GM12878 (cell line): ENCODE measurements at regions not wholly inside any gene's neighbourhood (a gene's known extent, or its start where the extent isn't known, plus 50 kb on each side); places are given as distances from the start of the nearest gene placed in this dataset.

Experiments used
- ATAC-seq: fragments of 200-7000 bp; cut with Tn5 transposase; 3 replicates; pipeline ENCODE4 v1.9.1; 2020; ENCODE audit warnings: mild to moderate bottlenecking, moderate library complexity
- BruUV-seq: library from RNA; stranded (reverse); fragments of 400-500 nt; replicated peaks from 2 replicates; lab custom pipeline; 2021; lab: Mats Ljungman, UMichigan
- CTCF ChIA-PET: fragments of 300-600 bp; sonication (Branson Sonifier 250); formaldehyde crosslinking; extraction: SDS; loops from one replicate; lab custom pipeline; 2021; ENCODE audit warnings: inconsistent platforms; lab: Yijun Ruan, JAX
- POLR2A ChIA-PET: fragments of 350-600 bp; formaldehyde crosslinking; extraction: SDS; loops from one replicate; lab custom pipeline; 2021; ENCODE audit warnings: inconsistent platforms; lab: Charles Lee
- RAD21 ChIA-PET: fragments of 300-600 bp; sonication (Branson Sonifier 250); formaldehyde crosslinking; loops from one replicate; lab custom pipeline; 2023; ENCODE audit warnings: antibody characterized with exemption; ENCODE audit not compliant: unreplicated experiment; lab: Charles Lee
- SMC1A ChIA-PET: fragments of 300-600 bp; sonication (Branson Sonifier 250); formaldehyde crosslinking; loops from one replicate; lab custom pipeline; 2023; ENCODE audit not compliant: unreplicated experiment, uncharacterized antibody; lab: Charles Lee
- DNase-seq: peaks from one replicate; pipeline ENCODE4 v3.0.0-alpha.2; 2011; ENCODE audit warnings: low read depth, low spot score
- FAIRE-seq: peaks from 3 replicates; lab custom pipeline; 2011; peaks lifted over from hg19 to GRCh38; lab: Jason Lieb, UNC
- H2AFZ ChIP-seq: 2 replicates; pipeline ENCODE4 v1.6.0; 2011; ENCODE audit warnings: low read depth, low read length, control low read depth; ENCODE audit not compliant: control insufficient read depth
- H3K27ac ChIP-seq: 2 replicates; pipeline ENCODE4 v1.5.1; 2011; ENCODE audit warnings: control low read depth; ENCODE audit not compliant: control insufficient read depth, insufficient read depth
- H3K27me3 ChIP-seq, 2 experiments: replicated peaks in 1 of 2; 2 replicates each; pipeline versions ENCODE4 v1.6.0 to v1.6.1; 2011; ENCODE audit warnings: low read length in 1 of 2; ENCODE audit not compliant: control insufficient read depth in 2 of 2, insufficient read depth in 2 of 2
- H3K36me3 ChIP-seq, 2 experiments: 2 replicates each; pipeline ENCODE4 v1.5.1; 2011; ENCODE audit warnings: low read length in 1 of 2; ENCODE audit not compliant: control insufficient read depth in 2 of 2, insufficient read depth in 2 of 2
- H3K4me1 ChIP-seq: 2 replicates; pipeline ENCODE4 v1.6.1; 2011; ENCODE audit warnings: mild to moderate bottlenecking, low read length, moderate library complexity, mixed read lengths; ENCODE audit not compliant: control insufficient read depth, insufficient read depth
- H3K4me2 ChIP-seq: 2 replicates; pipeline ENCODE4 v1.6.0; 2011; ENCODE audit warnings: control low read depth; ENCODE audit not compliant: control insufficient read depth, insufficient read depth
- H3K4me3 ChIP-seq: fragments of 200-600 bp; sonication (generic); 2 replicates; pipeline ENCODE4 v1.5.1; 2016
- H3K79me2 ChIP-seq: 2 replicates; pipeline ENCODE4 v1.6.0; 2011; ENCODE audit warnings: low read length; ENCODE audit not compliant: control insufficient read depth, insufficient read depth
- H3K9ac ChIP-seq: 2 replicates; pipeline ENCODE4 v1.8.0; 2011; ENCODE audit warnings: low read length, control low read depth, mixed read lengths; ENCODE audit not compliant: control insufficient read depth, insufficient read depth
- H3K9me3 ChIP-seq: replicated peaks from 3 replicates; pipeline ENCODE4 v1.5.1; 2011; ENCODE audit warnings: mild to moderate bottlenecking, low read length; ENCODE audit not compliant: control insufficient read depth, insufficient read depth
- H4K20me1 ChIP-seq: 2 replicates; pipeline ENCODE4 v1.6.0; 2011; ENCODE audit not compliant: control insufficient read depth, insufficient read depth
- BRCA1 ChIP-seq: IDR thresholded peaks from 2 replicates; pipeline ENCODE4 v1.6.1; 2011; ENCODE audit warnings: low read depth, low read length, improper control_type of control experiment
- GABPA ChIP-seq: IDR thresholded peaks from 2 replicates; pipeline ENCODE4 v1.6.1; 2014; ENCODE audit warnings: antibody characterized with exemption, low read depth, mild to moderate bottlenecking, inconsistent platforms
- LARP7 ChIP-seq: fragments of 450-650 bp; IDR thresholded peaks from 2 replicates; pipeline ENCODE4 v1.6.1; 2017; ENCODE audit warnings: mild to moderate bottlenecking
- NBN ChIP-seq: fragments of 450-650 bp; IDR thresholded peaks from 2 replicates; pipeline ENCODE4 v1.6.1; 2016
- NFXL1 ChIP-seq: fragments of 450-650 bp; IDR thresholded peaks from 2 replicates; pipeline ENCODE4 v1.6.1; 2017; ENCODE audit warnings: antibody characterized with exemption, mild to moderate bottlenecking, borderline replicate concordance
- NRF1 ChIP-seq: conservative IDR thresholded peaks from 2 replicates; pipeline ENCODE4 v1.6.1; 2011; ENCODE audit warnings: mild to moderate bottlenecking, low read depth, low read length, improper control_type of control experiment
- SUPT20H ChIP-seq: IDR thresholded peaks from 2 replicates; pipeline ENCODE4 v1.6.1; 2011; ENCODE audit warnings: low read depth, mild to moderate bottlenecking, low read length, moderate library complexity, borderline replicate concordance; ENCODE audit not compliant: control insufficient read depth
- ZNF217 ChIP-seq: fragments of 450-650 bp; IDR thresholded peaks from 2 replicates; pipeline ENCODE4 v1.6.1; 2017; ENCODE audit warnings: antibody characterized with exemption, mild to moderate bottlenecking
- WGBS: methylation state at CpG from one replicate; pipeline ENCODE4 v1.1.6; 2016; ENCODE audit warnings: low lambda C conversion rate; ENCODE audit not compliant: insufficient replicate concordance, insufficient coverage; ENCODE audit errors: missing lambda C conversion rate; 5-methylcytosine and 5-hydroxymethylcytosine counted together
- in situ Hi-C: fragments of 300-500 bp; cut with MboI; formaldehyde crosslinking; loops from 9 replicates; pipeline ENCODE4 v1.14.3; 2018; ENCODE audit warnings: mixed read lengths
- intact Hi-C: fragments of 100-400 bp; cut with micrococcal nuclease; formaldehyde crosslinking; loops from one replicate; pipeline ENCODE4 v1.14.2; 2022; ENCODE audit not compliant: unreplicated experiment
- TF ChIP-seq, protein P1 (sequence below): fragments of 450-650 bp; IDR thresholded peaks from 2 replicates; pipeline ENCODE4 v1.6.1; 2016; ENCODE audit warnings: mild to moderate bottlenecking, moderate library complexity, borderline replicate concordance
- TF ChIP-seq, protein P2 (sequence below): fragments of 450-650 bp; IDR thresholded peaks from 2 replicates; pipeline ENCODE4 v1.6.1; 2016; ENCODE audit warnings: mild to moderate bottlenecking
- TF ChIP-seq, protein P3 (sequence below): IDR thresholded peaks from 2 replicates; pipeline ENCODE4 v1.6.1; 2012; ENCODE audit warnings: low read depth, low read length, improper control_type of control experiment

DNA sequence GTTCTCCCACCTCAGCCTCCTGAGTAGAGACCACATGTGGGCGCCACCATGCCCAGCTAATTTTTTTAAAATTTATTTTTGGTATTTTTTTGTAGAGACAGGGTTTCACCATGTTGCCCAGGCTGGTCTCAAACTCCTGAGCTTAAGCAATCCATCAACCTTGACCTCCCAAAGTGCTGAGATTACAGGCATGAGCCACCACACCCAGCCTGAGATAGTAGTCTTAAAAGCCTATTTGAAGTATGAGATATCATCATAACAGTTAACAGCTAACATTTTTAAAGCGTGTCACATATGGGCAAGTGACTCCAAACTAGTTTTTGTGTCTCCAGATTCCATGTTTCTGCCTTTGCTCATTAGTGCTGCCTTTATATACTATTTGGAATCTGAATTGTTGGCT is 74.6 kb upstream of the WSCD2 start (continued):
- no peak for TF ChIP-seq ZNF217

DNA sequence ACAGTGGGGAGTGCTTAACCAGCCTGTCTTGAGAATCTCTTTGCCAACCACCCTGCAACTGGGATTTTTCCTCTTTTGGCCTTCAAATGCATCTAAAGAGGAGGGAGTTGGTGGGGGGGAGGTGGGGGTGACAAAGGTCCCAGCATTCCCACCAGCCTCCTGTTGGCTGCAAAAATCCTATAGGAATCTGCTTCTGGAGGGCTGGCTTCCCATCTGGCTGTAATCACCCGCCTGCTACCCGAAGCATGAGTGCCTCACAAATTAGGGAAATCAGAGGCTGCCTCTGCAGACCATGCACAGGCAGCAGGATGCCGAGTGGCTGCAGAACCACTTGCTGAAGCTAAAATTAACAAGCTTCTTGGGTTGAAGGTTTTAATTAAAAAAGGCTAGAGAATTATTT is 73.9 kb upstream of the WSCD2 start:
- Histone ChIP-seq H3K4me3 (no peak overlapping the region), H3K79me2 (no peaks in the 10 kb centered on the region), H3K27me3 (peaks cover 0 to 4% of the 10 kb centered on the region in 2 experiments), H3K9ac (no peak overlapping the region), H3K9me3 (no peaks in the 10 kb centered on the region), H3K27ac (no peak overlapping the region), H3K4me1 (no peaks in the 10 kb centered on the region; the same call in 1 of the 2 replicates), H3K36me3 (no peaks in the 10 kb centered on the region), H3K4me2 (no peak overlapping the region), H4K20me1 (no peaks in the 10 kb centered on the region), H2AFZ (no peak overlapping the region)
- no TSS peak for BruUV-seq
- ChIA-PET POLR2A (no interaction called here), CTCF (no interaction called here), RAD21 (no interaction called here), SMC1A (no interaction called here)
- in situ Hi-C loops = no loop called here
- FAIRE-seq = no peak
- DNase-seq = no peak
- no peak for TF ChIP-seq GABPA
- TF ChIP-seq BRCA1 = no peak
- ATAC-seq = no peak
- intact Hi-C loops = no loop called here
- 28% methylated on average over 3 of the region's 3 CpGs for WGBS

DNA sequence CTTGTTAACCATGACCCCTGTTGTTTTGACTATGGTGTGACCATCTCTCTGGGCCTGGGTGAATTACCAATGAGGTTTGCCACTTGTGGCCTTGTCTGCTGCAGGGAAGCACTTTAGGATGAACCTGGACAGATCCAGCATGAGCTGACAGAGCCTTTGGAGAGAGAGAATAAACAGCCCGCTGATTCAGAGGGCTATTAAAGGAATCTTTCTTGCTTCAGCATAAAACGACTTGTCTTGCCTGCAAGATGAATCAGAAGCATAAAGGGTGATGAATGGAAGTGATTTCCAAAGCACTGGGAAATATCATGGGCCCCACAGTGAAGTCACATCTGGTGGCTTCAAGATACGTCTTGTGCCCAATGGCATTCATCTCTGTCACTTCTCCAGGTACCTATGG is 69.0 kb upstream of the WSCD2 start:
- ChIA-PET SMC1A (no interaction called here), POLR2A (no interaction called here), RAD21 (no interaction called here), CTCF (no interaction called here)
- no peak overlapping the region for H3K9ac ChIP-seq
- H3K9me3 ChIP-seq = no peaks in the 10 kb centered on the region
- H3K27me3 ChIP-seq = peaks cover 2 to 4% of the 10 kb centered on the region in 2 experiments
- no peak overlapping the region for H2AFZ ChIP-seq
- FAIRE-seq (no peak), DNase-seq (no peak), ATAC-seq (no peak)
- 17% methylated on average over 3 of the region's 3 CpGs for WGBS
- H3K4me2 ChIP-seq = no peak overlapping the region
- no TSS peak for BruUV-seq
- H3K79me2 ChIP-seq = no peaks in the 10 kb centered on the region
- in situ Hi-C loops (no loop called here), intact Hi-C loops (no loop called here)
- H3K36me3 ChIP-seq = no peaks in the 10 kb centered on the region
- no peak overlapping the region for H3K4me3 ChIP-seq
- H3K4me1 ChIP-seq = no peaks in the 10 kb centered on the region; the same call in 1 of the 2 replicates
- no peaks in the 10 kb centered on the region for H4K20me1 ChIP-seq
- no peak overlapping the region for H3K27ac ChIP-seq
- TF ChIP-seq SUPT20H (no peak), LARP7 (no peak), NRF1 (no peak), NBN (no peak), NFXL1 (no peak)
- TF ChIP-seq, protein P1, sequence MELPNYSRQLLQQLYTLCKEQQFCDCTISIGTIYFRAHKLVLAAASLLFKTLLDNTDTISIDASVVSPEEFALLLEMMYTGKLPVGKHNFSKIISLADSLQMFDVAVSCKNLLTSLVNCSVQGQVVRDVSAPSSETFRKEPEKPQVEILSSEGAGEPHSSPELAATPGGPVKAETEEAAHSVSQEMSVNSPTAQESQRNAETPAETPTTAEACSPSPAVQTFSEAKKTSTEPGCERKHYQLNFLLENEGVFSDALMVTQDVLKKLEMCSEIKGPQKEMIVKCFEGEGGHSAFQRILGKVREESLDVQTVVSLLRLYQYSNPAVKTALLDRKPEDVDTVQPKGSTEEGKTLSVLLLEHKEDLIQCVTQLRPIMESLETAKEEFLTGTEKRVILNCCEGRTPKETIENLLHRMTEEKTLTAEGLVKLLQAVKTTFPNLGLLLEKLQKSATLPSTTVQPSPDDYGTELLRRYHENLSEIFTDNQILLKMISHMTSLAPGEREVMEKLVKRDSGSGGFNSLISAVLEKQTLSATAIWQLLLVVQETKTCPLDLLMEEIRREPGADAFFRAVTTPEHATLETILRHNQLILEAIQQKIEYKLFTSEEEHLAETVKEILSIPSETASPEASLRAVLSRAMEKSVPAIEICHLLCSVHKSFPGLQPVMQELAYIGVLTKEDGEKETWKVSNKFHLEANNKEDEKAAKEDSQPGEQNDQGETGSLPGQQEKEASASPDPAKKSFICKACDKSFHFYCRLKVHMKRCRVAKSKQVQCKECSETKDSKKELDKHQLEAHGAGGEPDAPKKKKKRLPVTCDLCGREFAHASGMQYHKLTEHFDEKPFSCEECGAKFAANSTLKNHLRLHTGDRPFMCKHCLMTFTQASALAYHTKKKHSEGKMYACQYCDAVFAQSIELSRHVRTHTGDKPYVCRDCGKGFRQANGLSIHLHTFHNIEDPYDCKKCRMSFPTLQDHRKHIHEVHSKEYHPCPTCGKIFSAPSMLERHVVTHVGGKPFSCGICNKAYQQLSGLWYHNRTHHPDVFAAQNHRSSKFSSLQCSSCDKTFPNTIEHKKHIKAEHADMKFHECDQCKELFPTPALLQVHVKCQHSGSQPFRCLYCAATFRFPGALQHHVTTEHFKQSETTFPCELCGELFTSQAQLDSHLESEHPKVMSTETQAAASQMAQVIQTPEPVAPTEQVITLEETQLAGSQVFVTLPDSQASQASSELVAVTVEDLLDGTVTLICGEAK = no peak
- TF ChIP-seq, protein P2, sequence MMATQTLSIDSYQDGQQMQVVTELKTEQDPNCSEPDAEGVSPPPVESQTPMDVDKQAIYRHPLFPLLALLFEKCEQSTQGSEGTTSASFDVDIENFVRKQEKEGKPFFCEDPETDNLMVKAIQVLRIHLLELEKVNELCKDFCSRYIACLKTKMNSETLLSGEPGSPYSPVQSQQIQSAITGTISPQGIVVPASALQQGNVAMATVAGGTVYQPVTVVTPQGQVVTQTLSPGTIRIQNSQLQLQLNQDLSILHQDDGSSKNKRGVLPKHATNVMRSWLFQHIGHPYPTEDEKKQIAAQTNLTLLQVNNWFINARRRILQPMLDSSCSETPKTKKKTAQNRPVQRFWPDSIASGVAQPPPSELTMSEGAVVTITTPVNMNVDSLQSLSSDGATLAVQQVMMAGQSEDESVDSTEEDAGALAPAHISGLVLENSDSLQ = no peak
- TF ChIP-seq, protein P3, sequence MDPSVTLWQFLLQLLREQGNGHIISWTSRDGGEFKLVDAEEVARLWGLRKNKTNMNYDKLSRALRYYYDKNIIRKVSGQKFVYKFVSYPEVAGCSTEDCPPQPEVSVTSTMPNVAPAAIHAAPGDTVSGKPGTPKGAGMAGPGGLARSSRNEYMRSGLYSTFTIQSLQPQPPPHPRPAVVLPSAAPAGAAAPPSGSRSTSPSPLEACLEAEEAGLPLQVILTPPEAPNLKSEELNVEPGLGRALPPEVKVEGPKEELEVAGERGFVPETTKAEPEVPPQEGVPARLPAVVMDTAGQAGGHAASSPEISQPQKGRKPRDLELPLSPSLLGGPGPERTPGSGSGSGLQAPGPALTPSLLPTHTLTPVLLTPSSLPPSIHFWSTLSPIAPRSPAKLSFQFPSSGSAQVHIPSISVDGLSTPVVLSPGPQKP = no peak
